ENCODE measurements at regions not wholly inside any gene's neighbourhood (a gene's known extent, or its start where the extent isn't known, plus 50 kb on each side); places are given as distances from the start of the nearest gene placed in this dataset.

- TF ChIP-seq POLR2A (IDR thresholded peaks at IDR 0.05; ENCODE audit: borderline replicate concordance, extremely low read depth, insufficient read depth, insufficient read length) (no peak), EZH2 (IDR thresholded peaks at IDR 0.05) (no peak), CBX3 (IDR thresholded peaks at IDR 0.05; ENCODE audit: low read depth) (no peak), REST (IDR thresholded peaks at IDR 0.05; ENCODE audit: low read depth) (no peak), POLR2AphosphoS5 (IDR thresholded peaks at IDR 0.05; ENCODE audit: low read depth, low read length) (no peak), RAD21 (IDR thresholded peaks at IDR 0.05; ENCODE audit: low read depth) (no peak), SRF (IDR thresholded peaks at IDR 0.05; ENCODE audit: low read depth) (no peak), YY1 (IDR thresholded peaks at IDR 0.05; ENCODE audit: extremely low read depth, insufficient replicate concordance, low read depth, low read length) (no peak), JUND (IDR thresholded peaks at IDR 0.05) (no peak), EZH2phosphoT487 (IDR thresholded peaks at IDR 0.05; ENCODE audit: borderline replicate concordance) (no peak), FOSL1 (IDR thresholded peaks at IDR 0.05; ENCODE audit: low read depth) (no peak)
- TF ChIP-seq, protein P1, sequence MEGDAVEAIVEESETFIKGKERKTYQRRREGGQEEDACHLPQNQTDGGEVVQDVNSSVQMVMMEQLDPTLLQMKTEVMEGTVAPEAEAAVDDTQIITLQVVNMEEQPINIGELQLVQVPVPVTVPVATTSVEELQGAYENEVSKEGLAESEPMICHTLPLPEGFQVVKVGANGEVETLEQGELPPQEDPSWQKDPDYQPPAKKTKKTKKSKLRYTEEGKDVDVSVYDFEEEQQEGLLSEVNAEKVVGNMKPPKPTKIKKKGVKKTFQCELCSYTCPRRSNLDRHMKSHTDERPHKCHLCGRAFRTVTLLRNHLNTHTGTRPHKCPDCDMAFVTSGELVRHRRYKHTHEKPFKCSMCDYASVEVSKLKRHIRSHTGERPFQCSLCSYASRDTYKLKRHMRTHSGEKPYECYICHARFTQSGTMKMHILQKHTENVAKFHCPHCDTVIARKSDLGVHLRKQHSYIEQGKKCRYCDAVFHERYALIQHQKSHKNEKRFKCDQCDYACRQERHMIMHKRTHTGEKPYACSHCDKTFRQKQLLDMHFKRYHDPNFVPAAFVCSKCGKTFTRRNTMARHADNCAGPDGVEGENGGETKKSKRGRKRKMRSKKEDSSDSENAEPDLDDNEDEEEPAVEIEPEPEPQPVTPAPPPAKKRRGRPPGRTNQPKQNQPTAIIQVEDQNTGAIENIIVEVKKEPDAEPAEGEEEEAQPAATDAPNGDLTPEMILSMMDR (IDR thresholded peaks at IDR 0.05 in 2 of 3, conservative IDR thresholded peaks at IDR 0.05 in 1 of 3; ENCODE audit: borderline replicate concordance in 1 of 3, insufficient read depth in 1 of 3, low read depth in 2 of 3, low read length in 2 of 3), result no peak
- TF ChIP-seq, protein P2, sequence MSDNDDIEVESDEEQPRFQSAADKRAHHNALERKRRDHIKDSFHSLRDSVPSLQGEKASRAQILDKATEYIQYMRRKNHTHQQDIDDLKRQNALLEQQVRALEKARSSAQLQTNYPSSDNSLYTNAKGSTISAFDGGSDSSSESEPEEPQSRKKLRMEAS (IDR thresholded peaks at IDR 0.05), result no peak
- TF ChIP-seq, protein P3, sequence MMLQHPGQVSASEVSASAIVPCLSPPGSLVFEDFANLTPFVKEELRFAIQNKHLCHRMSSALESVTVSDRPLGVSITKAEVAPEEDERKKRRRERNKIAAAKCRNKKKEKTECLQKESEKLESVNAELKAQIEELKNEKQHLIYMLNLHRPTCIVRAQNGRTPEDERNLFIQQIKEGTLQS (IDR thresholded peaks at IDR 0.05), result no peak
Observed at GRCh38 chr7:114180556-114181266, 233.9 kb upstream of the FOXP2 start.

Measured in HCT116 (cell line).